SK-N-SH treated with all-trans-retinoic acid at 6 μM for 48 hours (cell line): ENCODE measurements at regions not wholly inside any gene's neighbourhood (a gene's known extent, or its start where the extent isn't known, plus 50 kb on each side); places are given as distances from the start of the nearest gene placed in this dataset.

ENCODE experiments used
- ATAC-seq: fragments of 200-7000 bp; cut with Tn5 transposase; 3 replicates; pipeline ENCODE4 v1.9.1; 2020; ENCODE audit warnings: mild to moderate bottlenecking, moderate library complexity
- BACH2 ChIP-seq: fragments of 250-450 bp; sonication (Bioruptor Pico); IDR thresholded peaks from 2 replicates; pipeline ENCODE4 v1.9.0; 2021; ENCODE audit warnings: mild to moderate bottlenecking, borderline replicate concordance
- CREB5 ChIP-seq: fragments of 250-450 bp; sonication (Bioruptor Pico); IDR thresholded peaks from 2 replicates; pipeline ENCODE4 v1.5.1; 2020; ENCODE audit warnings: low read depth, mild to moderate bottlenecking, moderate library complexity
- CSRNP3 ChIP-seq: fragments of 250-450 bp; sonication (Bioruptor Pico); IDR thresholded peaks from 2 replicates; pipeline ENCODE4 v1.5.1; 2021; ENCODE audit warnings: mild to moderate bottlenecking, moderate library complexity
- ESRRG ChIP-seq: fragments of 250-450 bp; sonication (Bioruptor Pico); IDR thresholded peaks from 2 replicates; pipeline ENCODE4 v1.6.1; 2021; ENCODE audit warnings: mild to moderate bottlenecking
- GLIS3 ChIP-seq: fragments of 250-450 bp; sonication (Bioruptor Pico); IDR thresholded peaks from 2 replicates; pipeline ENCODE4 v1.5.0; 2020; ENCODE audit warnings: mild to moderate bottlenecking, moderate library complexity
- ISL1 ChIP-seq: fragments of 250-450 bp; sonication (Bioruptor Pico); IDR thresholded peaks from 2 replicates; pipeline ENCODE4 v2.1.2; 2022; ENCODE audit warnings: mild to moderate bottlenecking, moderate library complexity
- OSR1 ChIP-seq: fragments of 250-450 bp; sonication (Bioruptor Pico); IDR thresholded peaks from 2 replicates; pipeline ENCODE4 v1.8.0; 2022; ENCODE audit warnings: moderate library complexity, mild to moderate bottlenecking, inconsistent platforms
- POU6F1 ChIP-seq: fragments of 250-450 bp; sonication (Bioruptor Pico); IDR thresholded peaks from 2 replicates; pipeline ENCODE4 v1.8.0; 2021; ENCODE audit warnings: low read depth, mild to moderate bottlenecking, moderate library complexity, borderline replicate concordance
- PPARA ChIP-seq: fragments of 250-450 bp; sonication (Bioruptor Pico); IDR thresholded peaks from 2 replicates; pipeline ENCODE4 v1.5.0; 2020; ENCODE audit warnings: mild to moderate bottlenecking, borderline replicate concordance
- RARB ChIP-seq: fragments of 250-450 bp; sonication (Bioruptor Pico); IDR thresholded peaks from 2 replicates; pipeline ENCODE4 v1.8.0; 2021; ENCODE audit warnings: mild to moderate bottlenecking, moderate library complexity
- SNAI2 ChIP-seq: fragments of 250-450 bp; sonication (Bioruptor Pico); IDR thresholded peaks from 2 replicates; pipeline ENCODE4 v1.5.0; 2020; ENCODE audit warnings: mild to moderate bottlenecking, moderate library complexity
- TCF4 ChIP-seq: fragments of 250-450 bp; sonication (Bioruptor Pico); IDR thresholded peaks from 2 replicates; pipeline ENCODE4 v1.8.0; 2021; ENCODE audit warnings: mild to moderate bottlenecking, moderate library complexity, borderline replicate concordance
- TOX ChIP-seq: fragments of 250-450 bp; sonication (Bioruptor Pico); IDR thresholded peaks from 2 replicates; pipeline ENCODE4 v1.8.0; 2021; ENCODE audit warnings: mild to moderate bottlenecking, moderate library complexity, borderline replicate concordance
- TSHZ2 ChIP-seq: fragments of 250-450 bp; sonication (Bioruptor Pico); IDR thresholded peaks from 2 replicates; pipeline ENCODE4 v1.5.0; 2020; ENCODE audit warnings: mild to moderate bottlenecking, moderate library complexity
- ZC3H10 ChIP-seq: fragments of 250-450 bp; sonication (Bioruptor Pico); IDR thresholded peaks from 2 replicates; pipeline ENCODE4 v1.5.1; 2021; ENCODE audit warnings: mild to moderate bottlenecking, moderate library complexity
- ZNF565 ChIP-seq: fragments of 450-650 bp; formaldehyde crosslinking; conservative IDR thresholded peaks from 2 replicates; pipeline ENCODE4 v1.5.0; 2020; ENCODE audit warnings: low read depth, mild to moderate bottlenecking, moderate library complexity
- ZNF70 ChIP-seq: fragments of 450-650 bp; formaldehyde crosslinking; IDR thresholded peaks from 2 replicates; pipeline ENCODE4 v1.5.0; 2020; ENCODE audit warnings: mild to moderate bottlenecking, moderate library complexity
- ZNF8 ChIP-seq: fragments of 450-650 bp; formaldehyde crosslinking; IDR thresholded peaks from 2 replicates; pipeline ENCODE4 v1.5.0; 2020; ENCODE audit warnings: mild to moderate bottlenecking, moderate library complexity
- TF ChIP-seq, protein P1 (sequence below): fragments of 250-450 bp; sonication (Bioruptor Pico); IDR thresholded peaks from 2 replicates; pipeline ENCODE4 v1.8.0; 2020; ENCODE audit warnings: mild to moderate bottlenecking, moderate library complexity, borderline replicate concordance

DNA sequence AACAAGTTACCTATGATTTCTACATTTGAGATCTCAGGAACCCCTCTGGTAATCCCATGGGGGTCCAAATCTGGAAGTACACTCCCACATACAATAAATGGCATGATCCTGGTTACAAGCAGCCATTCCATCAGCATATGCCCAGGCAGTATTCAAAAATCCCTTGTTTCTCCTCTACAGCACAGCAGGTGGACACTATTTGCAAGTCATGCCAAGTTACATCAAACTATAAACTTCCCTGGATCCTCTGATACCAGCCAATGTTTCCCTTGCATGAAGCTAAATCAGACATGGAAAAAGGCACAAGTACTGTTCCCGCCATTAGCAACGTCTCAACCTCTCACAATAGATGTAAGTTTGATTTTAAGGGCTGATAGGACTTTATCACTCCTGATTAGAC is 134.5 kb upstream of the PRSS16 start (continued):
- TF ChIP-seq ZNF70 (CRISPR knock-in tag) (no peak), PPARA (CRISPR knock-in tag) (no peak)

GRCh38 chr6:27119329-27119728 is 128.2 kb upstream of the PRSS16 start:
- TF ChIP-seq GLIS3 (no peak), RARB (CRISPR knock-in tag) (no peak), CREB5 (no peak), TOX (no peak), SNAI2 (CRISPR knock-in tag) (no peak), CSRNP3 (no peak), ZNF565 (CRISPR knock-in tag) (no peak), ESRRG (no peak), BACH2 (CRISPR knock-in tag) (no peak), POU6F1 (CRISPR knock-in tag) (no peak), ISL1 (CRISPR knock-in tag) (no peak), OSR1 (CRISPR knock-in tag) (no peak)
- TF ChIP-seq, protein P1, sequence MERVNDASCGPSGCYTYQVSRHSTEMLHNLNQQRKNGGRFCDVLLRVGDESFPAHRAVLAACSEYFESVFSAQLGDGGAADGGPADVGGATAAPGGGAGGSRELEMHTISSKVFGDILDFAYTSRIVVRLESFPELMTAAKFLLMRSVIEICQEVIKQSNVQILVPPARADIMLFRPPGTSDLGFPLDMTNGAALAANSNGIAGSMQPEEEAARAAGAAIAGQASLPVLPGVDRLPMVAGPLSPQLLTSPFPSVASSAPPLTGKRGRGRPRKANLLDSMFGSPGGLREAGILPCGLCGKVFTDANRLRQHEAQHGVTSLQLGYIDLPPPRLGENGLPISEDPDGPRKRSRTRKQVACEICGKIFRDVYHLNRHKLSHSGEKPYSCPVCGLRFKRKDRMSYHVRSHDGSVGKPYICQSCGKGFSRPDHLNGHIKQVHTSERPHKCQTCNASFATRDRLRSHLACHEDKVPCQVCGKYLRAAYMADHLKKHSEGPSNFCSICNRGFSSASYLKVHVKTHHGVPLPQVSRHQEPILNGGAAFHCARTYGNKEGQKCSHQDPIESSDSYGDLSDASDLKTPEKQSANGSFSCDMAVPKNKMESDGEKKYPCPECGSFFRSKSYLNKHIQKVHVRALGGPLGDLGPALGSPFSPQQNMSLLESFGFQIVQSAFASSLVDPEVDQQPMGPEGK (CRISPR knock-in tag) = no peak
- ATAC-seq = no peak

DNA sequence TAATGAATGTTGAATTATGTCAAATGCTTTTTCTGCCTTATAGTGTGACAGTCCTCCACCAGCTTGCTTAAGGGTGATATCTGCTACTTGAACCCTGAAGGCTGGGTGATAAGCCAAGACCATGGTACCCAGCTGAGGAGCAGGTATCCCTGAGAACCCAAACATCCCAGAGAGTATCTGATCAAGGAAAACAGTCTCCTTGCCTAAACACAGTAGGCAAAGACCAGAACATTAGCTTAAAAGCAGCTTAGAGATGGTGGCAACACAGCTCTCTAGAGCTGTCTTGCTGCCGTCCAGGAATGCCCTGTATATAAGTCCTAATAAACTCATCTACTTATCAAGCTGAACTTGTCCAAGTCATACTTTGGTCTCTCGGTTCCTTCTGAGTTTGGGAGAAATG is 127.7 kb upstream of the PRSS16 start:
- TF ChIP-seq CSRNP3 (no peak), ISL1 (CRISPR knock-in tag) (no peak), ZNF70 (CRISPR knock-in tag) (no peak), TSHZ2 (CRISPR knock-in tag) (no peak), ZNF8 (CRISPR knock-in tag) (no peak)
- no peak for ATAC-seq

GRCh38 chr6:27121640-27122039 is 125.9 kb upstream of the PRSS16 start:
- no peak for ATAC-seq
- no peak for TF ChIP-seq CREB5
- no peak for TF ChIP-seq ZNF70 (CRISPR knock-in tag)
- TF ChIP-seq ZC3H10 (CRISPR knock-in tag) = no peak
- TF ChIP-seq CSRNP3 = no peak
- TF ChIP-seq OSR1 (CRISPR knock-in tag) = no peak
- no peak for TF ChIP-seq ISL1 (CRISPR knock-in tag)
- TF ChIP-seq SNAI2 (CRISPR knock-in tag) = no peak
- no peak for TF ChIP-seq TCF4 (CRISPR knock-in tag)
